Body of pancreas (tissue), 4 donors: ENCODE measurements at regions not wholly inside any gene's neighbourhood (a gene's known extent, or its start where the extent isn't known, plus 50 kb on each side); places are given as distances from the start of the nearest gene placed in this dataset.

ENCODE experiments used
- CTCF ChIP-seq, 7 experiments: fragments of 450-650 bp in 4 of 7; fragments of 200-600 bp in 3 of 7; sonication (generic) in 3 of 7; IDR thresholded peaks; one replicate each; pipeline ENCODE4 v1.5.1; 2016 to 2019; ENCODE audit warnings: antibody characterized with exemption in 7 of 7
- POLR2A ChIP-seq, 3 donors: fragments of 450-650 bp; IDR thresholded peaks; one replicate each; pipeline ENCODE4 v1.6.1; 2016; ENCODE audit warnings: antibody characterized with exemption in 3 of 3, mild to moderate bottlenecking in 2 of 3

GRCh38 chr6:80622641-80623040, 516.2 kb downstream of the BCKDHB start:
- TF ChIP-seq CTCF (IDR thresholded peaks at IDR 0.05) (no peak), POLR2A (IDR thresholded peaks at IDR 0.05) (no peak)
